SK-N-SH treated with all-trans-retinoic acid at 6 μM for 48 hours (cell line): ENCODE measurements at regions not wholly inside any gene's neighbourhood (a gene's known extent, or its start where the extent isn't known, plus 50 kb on each side); places are given as distances from the start of the nearest gene placed in this dataset.
A peak's percentile ranks its signal among the peaks of the same experiment; 100 is the strongest.

Experiments
- ATAC-seq: fragments of 200-7000 bp; cut with Tn5 transposase; 3 replicates; pipeline ENCODE4 v1.9.1; 2020; ENCODE audit warnings: mild to moderate bottlenecking, moderate library complexity
- ARNTL ChIP-seq: fragments of 450-650 bp; formaldehyde crosslinking; IDR thresholded peaks from 2 replicates; pipeline ENCODE4 v1.5.0; 2020; ENCODE audit warnings: low read depth, mild to moderate bottlenecking, moderate library complexity, borderline replicate concordance
- BACH2 ChIP-seq: fragments of 250-450 bp; sonication (Bioruptor Pico); IDR thresholded peaks from 2 replicates; pipeline ENCODE4 v1.9.0; 2021; ENCODE audit warnings: mild to moderate bottlenecking, borderline replicate concordance
- CSDC2 ChIP-seq: fragments of 250-450 bp; sonication (Bioruptor Pico); IDR thresholded peaks from 2 replicates; pipeline ENCODE4 v1.5.0; 2020; ENCODE audit warnings: mild to moderate bottlenecking, moderate library complexity
- ESRRG ChIP-seq: fragments of 250-450 bp; sonication (Bioruptor Pico); IDR thresholded peaks from 2 replicates; pipeline ENCODE4 v1.6.1; 2021; ENCODE audit warnings: mild to moderate bottlenecking
- GLIS3 ChIP-seq: fragments of 250-450 bp; sonication (Bioruptor Pico); IDR thresholded peaks from 2 replicates; pipeline ENCODE4 v1.5.0; 2020; ENCODE audit warnings: mild to moderate bottlenecking, moderate library complexity
- ISL1 ChIP-seq: fragments of 250-450 bp; sonication (Bioruptor Pico); IDR thresholded peaks from 2 replicates; pipeline ENCODE4 v2.1.2; 2022; ENCODE audit warnings: mild to moderate bottlenecking, moderate library complexity
- OSR1 ChIP-seq: fragments of 250-450 bp; sonication (Bioruptor Pico); IDR thresholded peaks from 2 replicates; pipeline ENCODE4 v1.8.0; 2022; ENCODE audit warnings: moderate library complexity, mild to moderate bottlenecking, inconsistent platforms
- PPARA ChIP-seq: fragments of 250-450 bp; sonication (Bioruptor Pico); IDR thresholded peaks from 2 replicates; pipeline ENCODE4 v1.5.0; 2020; ENCODE audit warnings: mild to moderate bottlenecking, borderline replicate concordance
- RARB ChIP-seq: fragments of 250-450 bp; sonication (Bioruptor Pico); IDR thresholded peaks from 2 replicates; pipeline ENCODE4 v1.8.0; 2021; ENCODE audit warnings: mild to moderate bottlenecking, moderate library complexity
- SNAI2 ChIP-seq: fragments of 250-450 bp; sonication (Bioruptor Pico); IDR thresholded peaks from 2 replicates; pipeline ENCODE4 v1.5.0; 2020; ENCODE audit warnings: mild to moderate bottlenecking, moderate library complexity
- TCF4 ChIP-seq: fragments of 250-450 bp; sonication (Bioruptor Pico); IDR thresholded peaks from 2 replicates; pipeline ENCODE4 v1.8.0; 2021; ENCODE audit warnings: mild to moderate bottlenecking, moderate library complexity, borderline replicate concordance
- TOX ChIP-seq: fragments of 250-450 bp; sonication (Bioruptor Pico); IDR thresholded peaks from 2 replicates; pipeline ENCODE4 v1.8.0; 2021; ENCODE audit warnings: mild to moderate bottlenecking, moderate library complexity, borderline replicate concordance
- ZC3H10 ChIP-seq: fragments of 250-450 bp; sonication (Bioruptor Pico); IDR thresholded peaks from 2 replicates; pipeline ENCODE4 v1.5.1; 2021; ENCODE audit warnings: mild to moderate bottlenecking, moderate library complexity
- ZFP3 ChIP-seq: fragments of 250-450 bp; sonication (Bioruptor Pico); IDR thresholded peaks from 2 replicates; pipeline ENCODE4 v1.5.0; 2020; ENCODE audit warnings: mild to moderate bottlenecking, moderate library complexity
- ZFP30 ChIP-seq: fragments of 450-650 bp; formaldehyde crosslinking; IDR thresholded peaks from 2 replicates; pipeline ENCODE4 v1.5.0; 2022; ENCODE audit warnings: mild to moderate bottlenecking, moderate library complexity
- ZNF565 ChIP-seq: fragments of 450-650 bp; formaldehyde crosslinking; conservative IDR thresholded peaks from 2 replicates; pipeline ENCODE4 v1.5.0; 2020; ENCODE audit warnings: low read depth, mild to moderate bottlenecking, moderate library complexity
- ZNF70 ChIP-seq: fragments of 450-650 bp; formaldehyde crosslinking; IDR thresholded peaks from 2 replicates; pipeline ENCODE4 v1.5.0; 2020; ENCODE audit warnings: mild to moderate bottlenecking, moderate library complexity
- ZNF8 ChIP-seq: fragments of 450-650 bp; formaldehyde crosslinking; IDR thresholded peaks from 2 replicates; pipeline ENCODE4 v1.5.0; 2020; ENCODE audit warnings: mild to moderate bottlenecking, moderate library complexity
- TF ChIP-seq, protein P1 (sequence below): fragments of 250-450 bp; sonication (Bioruptor Pico); IDR thresholded peaks from 2 replicates; pipeline ENCODE4 v1.8.0; 2020; ENCODE audit warnings: mild to moderate bottlenecking, moderate library complexity, borderline replicate concordance
- TF ChIP-seq, protein P2 (sequence below): fragments of 250-450 bp; sonication (Bioruptor Pico); IDR thresholded peaks from 2 replicates; pipeline ENCODE4 v1.5.1; 2021; ENCODE audit warnings: mild to moderate bottlenecking, moderate library complexity
- TF ChIP-seq, protein P3 (sequence below): fragments of 250-450 bp; sonication (Bioruptor Pico); IDR thresholded peaks from 2 replicates; pipeline ENCODE4 v1.5.0; 2020; ENCODE audit warnings: mild to moderate bottlenecking, moderate library complexity
- TF ChIP-seq, protein P4 (sequence below): fragments of 250-450 bp; sonication (Bioruptor Pico); IDR thresholded peaks from 2 replicates; pipeline ENCODE4 v1.5.1; 2020; ENCODE audit warnings: low read depth, mild to moderate bottlenecking, moderate library complexity
- TF ChIP-seq, protein P5 (sequence below): fragments of 250-450 bp; sonication (Bioruptor Pico); IDR thresholded peaks from 2 replicates; pipeline ENCODE4 v1.8.0; 2021; ENCODE audit warnings: low read depth, mild to moderate bottlenecking, moderate library complexity, borderline replicate concordance

DNA sequence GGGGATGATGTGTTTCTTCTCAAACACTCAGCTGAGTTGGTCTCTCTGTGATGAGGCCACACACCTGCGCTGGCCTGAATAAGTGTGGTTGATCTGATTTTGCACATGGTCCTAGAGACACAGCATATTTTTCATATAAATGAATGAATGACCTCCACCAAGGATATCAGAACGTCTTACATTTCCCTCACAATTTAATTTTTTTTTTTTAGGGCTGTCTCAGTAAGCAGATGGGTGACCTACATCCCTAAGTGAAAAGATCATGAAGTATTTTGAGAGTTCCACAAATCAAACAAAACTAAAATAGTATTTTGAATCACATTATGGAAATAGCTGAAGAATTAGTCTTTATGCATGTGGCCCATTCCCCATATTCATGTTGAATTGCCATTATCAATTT, 333.7 kb upstream of the TMTC1 start:
- TF ChIP-seq, protein P1, sequence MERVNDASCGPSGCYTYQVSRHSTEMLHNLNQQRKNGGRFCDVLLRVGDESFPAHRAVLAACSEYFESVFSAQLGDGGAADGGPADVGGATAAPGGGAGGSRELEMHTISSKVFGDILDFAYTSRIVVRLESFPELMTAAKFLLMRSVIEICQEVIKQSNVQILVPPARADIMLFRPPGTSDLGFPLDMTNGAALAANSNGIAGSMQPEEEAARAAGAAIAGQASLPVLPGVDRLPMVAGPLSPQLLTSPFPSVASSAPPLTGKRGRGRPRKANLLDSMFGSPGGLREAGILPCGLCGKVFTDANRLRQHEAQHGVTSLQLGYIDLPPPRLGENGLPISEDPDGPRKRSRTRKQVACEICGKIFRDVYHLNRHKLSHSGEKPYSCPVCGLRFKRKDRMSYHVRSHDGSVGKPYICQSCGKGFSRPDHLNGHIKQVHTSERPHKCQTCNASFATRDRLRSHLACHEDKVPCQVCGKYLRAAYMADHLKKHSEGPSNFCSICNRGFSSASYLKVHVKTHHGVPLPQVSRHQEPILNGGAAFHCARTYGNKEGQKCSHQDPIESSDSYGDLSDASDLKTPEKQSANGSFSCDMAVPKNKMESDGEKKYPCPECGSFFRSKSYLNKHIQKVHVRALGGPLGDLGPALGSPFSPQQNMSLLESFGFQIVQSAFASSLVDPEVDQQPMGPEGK (CRISPR knock-in tag), result no peak
- TF ChIP-seq BACH2 (CRISPR knock-in tag) (no peak), ZNF565 (no peak), CSDC2 (no peak), ZFP3 (no peak), RARB (CRISPR knock-in tag) (no peak)
- TF ChIP-seq, protein P2, sequence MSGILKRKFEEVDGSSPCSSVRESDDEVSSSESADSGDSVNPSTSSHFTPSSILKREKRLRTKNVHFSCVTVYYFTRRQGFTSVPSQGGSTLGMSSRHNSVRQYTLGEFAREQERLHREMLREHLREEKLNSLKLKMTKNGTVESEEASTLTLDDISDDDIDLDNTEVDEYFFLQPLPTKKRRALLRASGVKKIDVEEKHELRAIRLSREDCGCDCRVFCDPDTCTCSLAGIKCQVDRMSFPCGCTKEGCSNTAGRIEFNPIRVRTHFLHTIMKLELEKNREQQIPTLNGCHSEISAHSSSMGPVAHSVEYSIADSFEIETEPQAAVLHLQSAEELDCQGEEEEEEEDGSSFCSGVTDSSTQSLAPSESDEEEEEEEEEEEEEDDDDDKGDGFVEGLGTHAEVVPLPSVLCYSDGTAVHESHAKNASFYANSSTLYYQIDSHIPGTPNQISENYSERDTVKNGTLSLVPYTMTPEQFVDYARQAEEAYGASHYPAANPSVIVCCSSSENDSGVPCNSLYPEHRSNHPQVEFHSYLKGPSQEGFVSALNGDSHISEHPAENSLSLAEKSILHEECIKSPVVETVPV (CRISPR knock-in tag), result no peak
- TF ChIP-seq, protein P3, sequence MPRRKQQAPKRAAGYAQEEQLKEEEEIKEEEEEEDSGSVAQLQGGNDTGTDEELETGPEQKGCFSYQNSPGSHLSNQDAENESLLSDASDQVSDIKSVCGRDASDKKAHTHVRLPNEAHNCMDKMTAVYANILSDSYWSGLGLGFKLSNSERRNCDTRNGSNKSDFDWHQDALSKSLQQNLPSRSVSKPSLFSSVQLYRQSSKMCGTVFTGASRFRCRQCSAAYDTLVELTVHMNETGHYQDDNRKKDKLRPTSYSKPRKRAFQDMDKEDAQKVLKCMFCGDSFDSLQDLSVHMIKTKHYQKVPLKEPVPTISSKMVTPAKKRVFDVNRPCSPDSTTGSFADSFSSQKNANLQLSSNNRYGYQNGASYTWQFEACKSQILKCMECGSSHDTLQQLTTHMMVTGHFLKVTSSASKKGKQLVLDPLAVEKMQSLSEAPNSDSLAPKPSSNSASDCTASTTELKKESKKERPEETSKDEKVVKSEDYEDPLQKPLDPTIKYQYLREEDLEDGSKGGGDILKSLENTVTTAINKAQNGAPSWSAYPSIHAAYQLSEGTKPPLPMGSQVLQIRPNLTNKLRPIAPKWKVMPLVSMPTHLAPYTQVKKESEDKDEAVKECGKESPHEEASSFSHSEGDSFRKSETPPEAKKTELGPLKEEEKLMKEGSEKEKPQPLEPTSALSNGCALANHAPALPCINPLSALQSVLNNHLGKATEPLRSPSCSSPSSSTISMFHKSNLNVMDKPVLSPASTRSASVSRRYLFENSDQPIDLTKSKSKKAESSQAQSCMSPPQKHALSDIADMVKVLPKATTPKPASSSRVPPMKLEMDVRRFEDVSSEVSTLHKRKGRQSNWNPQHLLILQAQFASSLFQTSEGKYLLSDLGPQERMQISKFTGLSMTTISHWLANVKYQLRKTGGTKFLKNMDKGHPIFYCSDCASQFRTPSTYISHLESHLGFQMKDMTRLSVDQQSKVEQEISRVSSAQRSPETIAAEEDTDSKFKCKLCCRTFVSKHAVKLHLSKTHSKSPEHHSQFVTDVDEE (CRISPR knock-in tag), result no peak

DNA sequence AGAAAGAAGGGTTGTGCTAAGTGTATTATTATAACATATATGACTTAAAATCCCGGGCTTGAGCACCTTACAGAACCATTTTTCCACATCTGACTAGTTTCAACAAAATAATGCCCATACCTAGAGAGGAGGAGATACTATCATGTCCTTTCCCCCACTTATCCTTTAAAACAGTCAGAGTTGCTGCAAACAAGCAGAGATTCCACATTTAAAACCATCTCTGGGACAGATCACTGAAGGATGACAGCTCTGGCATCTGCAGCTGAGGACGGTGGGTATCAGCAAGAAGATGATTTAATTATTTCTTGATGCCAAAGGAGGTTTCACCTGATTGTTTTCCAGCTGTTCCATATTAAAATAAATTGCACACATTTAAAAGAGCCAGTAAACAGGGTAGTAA, 328.0 kb upstream of the TMTC1 start:
- ATAC-seq, result no peak
- no peak for TF ChIP-seq ARNTL (CRISPR knock-in tag)
- TF ChIP-seq TOX (CRISPR knock-in tag), result no peak
- no peak for TF ChIP-seq ZNF565
- no peak for TF ChIP-seq BACH2 (CRISPR knock-in tag)
- peak; percentile 86 for TF ChIP-seq TCF4 (CRISPR knock-in tag)
- TF ChIP-seq GLIS3, result no peak
- TF ChIP-seq SNAI2, result peak; percentile 32; the same call in 1 of the 2 replicates
- no peak for TF ChIP-seq RARB (CRISPR knock-in tag)
- TF ChIP-seq, protein P4, sequence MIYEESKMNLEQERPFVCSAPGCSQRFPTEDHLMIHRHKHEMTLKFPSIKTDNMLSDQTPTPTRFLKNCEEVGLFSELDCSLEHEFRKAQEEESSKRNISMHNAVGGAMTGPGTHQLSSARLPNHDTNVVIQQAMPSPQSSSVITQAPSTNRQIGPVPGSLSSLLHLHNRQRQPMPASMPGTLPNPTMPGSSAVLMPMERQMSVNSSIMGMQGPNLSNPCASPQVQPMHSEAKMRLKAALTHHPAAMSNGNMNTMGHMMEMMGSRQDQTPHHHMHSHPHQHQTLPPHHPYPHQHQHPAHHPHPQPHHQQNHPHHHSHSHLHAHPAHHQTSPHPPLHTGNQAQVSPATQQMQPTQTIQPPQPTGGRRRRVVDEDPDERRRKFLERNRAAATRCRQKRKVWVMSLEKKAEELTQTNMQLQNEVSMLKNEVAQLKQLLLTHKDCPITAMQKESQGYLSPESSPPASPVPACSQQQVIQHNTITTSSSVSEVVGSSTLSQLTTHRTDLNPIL, result no peak
- no peak for TF ChIP-seq ESRRG (CRISPR knock-in tag)
- TF ChIP-seq, protein P2 (CRISPR knock-in tag), result no peak
- TF ChIP-seq, protein P1 (CRISPR knock-in tag), result no peak
- TF ChIP-seq, protein P3 (CRISPR knock-in tag), result peak; percentile 85
- no peak for TF ChIP-seq ZFP30
- TF ChIP-seq ZNF8 (CRISPR knock-in tag), result no peak
- no peak for TF ChIP-seq CSDC2
- peak; percentile 66 for TF ChIP-seq ISL1 (CRISPR knock-in tag)
- TF ChIP-seq, protein P5, sequence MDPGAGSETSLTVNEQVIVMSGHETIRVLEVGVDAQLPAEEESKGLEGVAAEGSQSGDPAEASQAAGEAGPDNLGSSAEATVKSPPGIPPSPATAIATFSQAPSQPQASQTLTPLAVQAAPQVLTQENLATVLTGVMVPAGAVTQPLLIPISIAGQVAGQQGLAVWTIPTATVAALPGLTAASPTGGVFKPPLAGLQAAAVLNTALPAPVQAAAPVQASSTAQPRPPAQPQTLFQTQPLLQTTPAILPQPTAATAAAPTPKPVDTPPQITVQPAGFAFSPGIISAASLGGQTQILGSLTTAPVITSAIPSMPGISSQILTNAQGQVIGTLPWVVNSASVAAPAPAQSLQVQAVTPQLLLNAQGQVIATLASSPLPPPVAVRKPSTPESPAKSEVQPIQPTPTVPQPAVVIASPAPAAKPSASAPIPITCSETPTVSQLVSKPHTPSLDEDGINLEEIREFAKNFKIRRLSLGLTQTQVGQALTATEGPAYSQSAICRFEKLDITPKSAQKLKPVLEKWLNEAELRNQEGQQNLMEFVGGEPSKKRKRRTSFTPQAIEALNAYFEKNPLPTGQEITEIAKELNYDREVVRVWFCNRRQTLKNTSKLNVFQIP (CRISPR knock-in tag), result no peak
- no peak for TF ChIP-seq OSR1 (CRISPR knock-in tag)
- TF ChIP-seq PPARA (CRISPR knock-in tag), result no peak
- no peak for TF ChIP-seq ZFP3
- peak; percentile 88 for TF ChIP-seq ZNF70
- TF ChIP-seq ZC3H10, result no peak
- TF ChIP-seq, all 23 proteins: peak for 5

More for the DNA sequence above, 333.7 kb upstream of the TMTC1 start:
- no peak for ATAC-seq
